ENCODE measurements at regions not wholly inside any gene's neighbourhood (a gene's known extent, or its start where the extent isn't known, plus 50 kb on each side); places are given as distances from the start of the nearest gene placed in this dataset.

DNA sequence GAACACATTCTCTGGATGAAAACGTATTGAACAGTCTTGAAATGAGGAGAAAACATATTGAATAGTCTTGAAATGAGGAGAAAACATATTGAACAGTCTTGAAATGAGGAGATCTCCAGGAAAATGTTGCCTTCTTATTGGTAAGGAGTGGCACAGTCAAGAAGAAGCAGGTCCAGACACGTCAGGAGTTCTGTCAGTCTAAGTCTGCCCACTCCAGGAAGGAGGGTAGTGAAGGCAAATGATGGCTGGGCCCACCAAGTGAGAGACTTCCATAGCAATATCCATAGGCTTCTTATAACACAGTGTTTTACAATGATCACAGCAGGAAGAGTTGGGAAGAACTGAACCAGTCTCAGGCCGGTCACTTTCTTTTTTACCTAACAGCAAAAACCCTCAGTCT lies 316.2 kb downstream of the ETAA1 start:
- no peaks in the 10 kb centered on the region for H3K79me2 ChIP-seq (ENCODE audit: insufficient read depth, low read length)
- H3K36me3 ChIP-seq (ENCODE audit: insufficient read depth, low read length): no peaks in the 10 kb centered on the region
- no peaks in the 10 kb centered on the region for H3K27me3 ChIP-seq (ENCODE audit: insufficient read depth, low read length, poor library complexity)
- no peak overlapping the region for H3K4me3 ChIP-seq (ENCODE audit: low read depth in 1 of 2, low read length in 2 of 2)
- no peak overlapping the region for H3K27ac ChIP-seq (ENCODE audit: low read length)
- no peak overlapping the region for H3K9ac ChIP-seq (ENCODE audit: low read depth, low read length)
- H4K20me1 ChIP-seq (ENCODE audit: insufficient read depth, low read length): no peaks in the 10 kb centered on the region
- H3K9me3 ChIP-seq (ENCODE audit: insufficient read depth, low read length, severe bottlenecking): no peaks in the 10 kb centered on the region
- H2AFZ ChIP-seq (ENCODE audit: low read depth, low read length): no peak overlapping the region
- no peak overlapping the region for H3K4me2 ChIP-seq (ENCODE audit: insufficient read depth, low read length)
- H3K4me1 ChIP-seq (ENCODE audit: insufficient read depth, low read length): no peaks in the 10 kb centered on the region
- DNase-seq (no peak), ATAC-seq (ENCODE audit: insufficient read depth, low read depth) (no peak)
- TF ChIP-seq EZH2 (IDR thresholded peaks at IDR 0.05; ENCODE audit: borderline replicate concordance, low read depth, low read length, severe bottlenecking): no peak
- TF ChIP-seq, protein P1, sequence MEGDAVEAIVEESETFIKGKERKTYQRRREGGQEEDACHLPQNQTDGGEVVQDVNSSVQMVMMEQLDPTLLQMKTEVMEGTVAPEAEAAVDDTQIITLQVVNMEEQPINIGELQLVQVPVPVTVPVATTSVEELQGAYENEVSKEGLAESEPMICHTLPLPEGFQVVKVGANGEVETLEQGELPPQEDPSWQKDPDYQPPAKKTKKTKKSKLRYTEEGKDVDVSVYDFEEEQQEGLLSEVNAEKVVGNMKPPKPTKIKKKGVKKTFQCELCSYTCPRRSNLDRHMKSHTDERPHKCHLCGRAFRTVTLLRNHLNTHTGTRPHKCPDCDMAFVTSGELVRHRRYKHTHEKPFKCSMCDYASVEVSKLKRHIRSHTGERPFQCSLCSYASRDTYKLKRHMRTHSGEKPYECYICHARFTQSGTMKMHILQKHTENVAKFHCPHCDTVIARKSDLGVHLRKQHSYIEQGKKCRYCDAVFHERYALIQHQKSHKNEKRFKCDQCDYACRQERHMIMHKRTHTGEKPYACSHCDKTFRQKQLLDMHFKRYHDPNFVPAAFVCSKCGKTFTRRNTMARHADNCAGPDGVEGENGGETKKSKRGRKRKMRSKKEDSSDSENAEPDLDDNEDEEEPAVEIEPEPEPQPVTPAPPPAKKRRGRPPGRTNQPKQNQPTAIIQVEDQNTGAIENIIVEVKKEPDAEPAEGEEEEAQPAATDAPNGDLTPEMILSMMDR (IDR thresholded peaks at IDR 0.05; ENCODE audit: borderline replicate concordance, extremely low read depth, low read length, poor library complexity, severe bottlenecking): no peak

DNA sequence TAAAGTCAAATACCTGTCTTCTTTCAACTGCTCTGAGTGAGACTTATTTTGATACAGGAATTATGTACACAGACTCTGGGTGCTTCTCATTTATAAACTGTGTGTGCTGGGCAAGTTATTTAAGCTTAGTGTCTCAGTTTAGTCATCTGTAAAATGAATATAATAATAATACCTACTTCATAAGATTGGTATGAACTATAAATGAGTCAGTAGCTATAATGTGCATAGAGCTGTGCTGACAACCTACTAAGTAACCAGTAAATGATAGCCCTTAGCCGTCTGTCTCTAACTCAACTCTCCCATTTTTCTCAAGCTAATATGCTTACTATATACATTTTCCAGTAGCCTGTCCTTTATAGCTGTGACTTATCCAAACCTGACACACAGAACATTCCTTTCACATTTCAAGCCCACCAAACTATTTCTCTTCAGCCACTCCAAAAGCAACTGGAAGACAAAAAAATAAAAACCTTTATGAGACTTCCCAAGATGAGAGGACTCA lies 319.8 kb downstream of the ETAA1 start:
- no peaks in the 10 kb centered on the region for H4K20me1 ChIP-seq (ENCODE audit: insufficient read depth, low read length)
- no peak for ATAC-seq (ENCODE audit: insufficient read depth, low read depth)
- no peak overlapping the region for H3K4me2 ChIP-seq (ENCODE audit: insufficient read depth, low read length)
- no peaks in the 10 kb centered on the region for H3K36me3 ChIP-seq (ENCODE audit: insufficient read depth, low read length)
- no peak overlapping the region for H3K27ac ChIP-seq (ENCODE audit: low read length)
- H3K4me1 ChIP-seq (ENCODE audit: insufficient read depth, low read length): no peaks in the 10 kb centered on the region
- no peak overlapping the region for H3K9ac ChIP-seq (ENCODE audit: low read depth, low read length)
- H3K79me2 ChIP-seq (ENCODE audit: insufficient read depth, low read length): no peaks in the 10 kb centered on the region
- TF ChIP-seq, protein P1 (IDR thresholded peaks at IDR 0.05; ENCODE audit: borderline replicate concordance, extremely low read depth, low read length, poor library complexity, severe bottlenecking): no peak
- no peak for TF ChIP-seq EZH2 (IDR thresholded peaks at IDR 0.05; ENCODE audit: borderline replicate concordance, low read depth, low read length, severe bottlenecking)
- H2AFZ ChIP-seq (ENCODE audit: low read depth, low read length): no peak overlapping the region
- no peak overlapping the region for H3K4me3 ChIP-seq (ENCODE audit: low read depth in 1 of 2, low read length in 2 of 2)
- peaks cover 3% of the 10 kb centered on the region for H3K27me3 ChIP-seq (ENCODE audit: insufficient read depth, low read length, poor library complexity)
- no peak for DNase-seq
- no peaks in the 10 kb centered on the region for H3K9me3 ChIP-seq (ENCODE audit: insufficient read depth, low read length, severe bottlenecking)

DNA sequence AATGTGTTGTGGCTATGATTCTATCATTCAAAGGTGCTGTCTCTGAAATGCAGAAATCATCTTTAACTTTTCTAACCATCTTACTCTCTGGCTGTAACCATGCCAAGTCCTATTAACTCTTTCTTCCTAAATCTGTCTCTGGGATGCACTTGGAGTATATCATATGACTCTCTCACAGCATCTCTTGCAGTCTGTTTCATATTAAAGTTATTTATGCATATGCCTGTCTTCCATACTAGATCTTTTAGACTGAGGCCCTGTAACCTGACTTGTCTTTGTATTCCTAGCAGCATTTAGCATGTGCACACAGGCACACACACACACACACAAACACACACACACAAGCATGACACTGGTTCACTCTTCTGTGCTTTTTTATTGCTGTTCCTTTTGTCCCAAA lies 320.6 kb downstream of the ETAA1 start:
- Histone ChIP-seq H3K9me3 (ENCODE audit: insufficient read depth, low read length, severe bottlenecking) (no peaks in the 10 kb centered on the region), H3K79me2 (ENCODE audit: insufficient read depth, low read length) (no peaks in the 10 kb centered on the region), H2AFZ (ENCODE audit: low read depth, low read length) (no peak overlapping the region), H4K20me1 (ENCODE audit: insufficient read depth, low read length) (no peaks in the 10 kb centered on the region), H3K4me2 (ENCODE audit: insufficient read depth, low read length) (no peak overlapping the region), H3K27ac (ENCODE audit: low read length) (no peak overlapping the region), H3K27me3 (ENCODE audit: insufficient read depth, low read length, poor library complexity) (peaks cover 3% of the 10 kb centered on the region), H3K4me3 (ENCODE audit: low read depth in 1 of 2, low read length in 2 of 2) (no peak overlapping the region), H3K9ac (ENCODE audit: low read depth, low read length) (no peak overlapping the region), H3K4me1 (ENCODE audit: insufficient read depth, low read length) (no peaks in the 10 kb centered on the region), H3K36me3 (ENCODE audit: insufficient read depth, low read length) (no peaks in the 10 kb centered on the region)
- no peak for TF ChIP-seq EZH2 (IDR thresholded peaks at IDR 0.05; ENCODE audit: borderline replicate concordance, low read depth, low read length, severe bottlenecking)
- TF ChIP-seq, protein P1 (IDR thresholded peaks at IDR 0.05; ENCODE audit: borderline replicate concordance, extremely low read depth, low read length, poor library complexity, severe bottlenecking): no peak
- no peak for DNase-seq
- ATAC-seq (ENCODE audit: insufficient read depth, low read depth): no peak

DNA sequence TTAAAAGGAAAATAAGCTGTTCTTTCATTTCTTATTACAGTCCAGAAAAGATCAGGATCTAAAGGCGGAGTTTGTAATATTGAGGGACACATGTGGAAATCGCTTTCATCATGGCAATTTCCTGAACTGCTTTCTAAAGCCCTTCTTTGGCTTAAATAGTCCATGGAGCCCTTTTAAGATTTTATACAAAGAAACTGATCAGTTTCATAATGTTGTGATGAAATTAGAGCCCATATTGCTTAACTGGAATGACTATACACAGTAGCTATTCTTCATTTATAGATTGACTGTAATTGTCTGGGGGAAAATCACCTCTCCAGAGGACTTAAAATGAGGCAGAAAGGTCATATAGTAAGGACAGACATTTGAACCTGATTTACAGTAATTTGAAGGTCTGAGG lies 322.2 kb downstream of the ETAA1 start:
- Histone ChIP-seq H3K27ac (ENCODE audit: low read length) (no peak overlapping the region), H3K79me2 (ENCODE audit: insufficient read depth, low read length) (no peaks in the 10 kb centered on the region), H3K4me1 (ENCODE audit: insufficient read depth, low read length) (no peaks in the 10 kb centered on the region), H3K9ac (ENCODE audit: low read depth, low read length) (no peak overlapping the region), H2AFZ (ENCODE audit: low read depth, low read length) (no peak overlapping the region), H3K4me2 (ENCODE audit: insufficient read depth, low read length) (no peak overlapping the region), H3K4me3 (ENCODE audit: low read depth in 1 of 2, low read length in 2 of 2) (no peak overlapping the region), H3K9me3 (ENCODE audit: insufficient read depth, low read length, severe bottlenecking) (no peaks in the 10 kb centered on the region), H4K20me1 (ENCODE audit: insufficient read depth, low read length) (no peaks in the 10 kb centered on the region), H3K27me3 (ENCODE audit: insufficient read depth, low read length, poor library complexity) (peaks cover 3% of the 10 kb centered on the region), H3K36me3 (ENCODE audit: insufficient read depth, low read length) (no peaks in the 10 kb centered on the region)
- TF ChIP-seq, protein P1 (IDR thresholded peaks at IDR 0.05; ENCODE audit: borderline replicate concordance, extremely low read depth, low read length, poor library complexity, severe bottlenecking): no peak
- TF ChIP-seq EZH2 (IDR thresholded peaks at IDR 0.05; ENCODE audit: borderline replicate concordance, low read depth, low read length, severe bottlenecking): no peak
- DNase-seq (no peak), ATAC-seq (ENCODE audit: insufficient read depth, low read depth) (no peak)

Data from DND-41 (cell line).